GM12878 (cell line): ENCODE measurements at regions not wholly inside any gene's neighbourhood (a gene's known extent, or its start where the extent isn't known, plus 50 kb on each side); places are given as distances from the start of the nearest gene placed in this dataset.

Experiments
- ATAC-seq: fragments of 200-7000 bp; cut with Tn5 transposase; 3 replicates; pipeline ENCODE4 v1.9.1; 2020; ENCODE audit warnings: mild to moderate bottlenecking, moderate library complexity
- BruUV-seq: library from RNA; stranded (reverse); fragments of 400-500 nt; replicated peaks from 2 replicates; lab custom pipeline; 2021; lab: Mats Ljungman, UMichigan
- CTCF ChIA-PET: fragments of 300-600 bp; sonication (Branson Sonifier 250); formaldehyde crosslinking; extraction: SDS; loops from one replicate; lab custom pipeline; 2021; ENCODE audit warnings: inconsistent platforms; lab: Yijun Ruan, JAX
- POLR2A ChIA-PET: fragments of 350-600 bp; formaldehyde crosslinking; extraction: SDS; loops from one replicate; lab custom pipeline; 2021; ENCODE audit warnings: inconsistent platforms; lab: Charles Lee
- RAD21 ChIA-PET: fragments of 300-600 bp; sonication (Branson Sonifier 250); formaldehyde crosslinking; loops from one replicate; lab custom pipeline; 2023; ENCODE audit warnings: antibody characterized with exemption; ENCODE audit not compliant: unreplicated experiment; lab: Charles Lee
- SMC1A ChIA-PET: fragments of 300-600 bp; sonication (Branson Sonifier 250); formaldehyde crosslinking; loops from one replicate; lab custom pipeline; 2023; ENCODE audit not compliant: unreplicated experiment, uncharacterized antibody; lab: Charles Lee
- DNase-seq: peaks from one replicate; pipeline ENCODE4 v3.0.0-alpha.2; 2011; ENCODE audit warnings: low read depth, low spot score
- FAIRE-seq: peaks from 3 replicates; lab custom pipeline; 2011; peaks lifted over from hg19 to GRCh38; lab: Jason Lieb, UNC
- H2AFZ ChIP-seq: 2 replicates; pipeline ENCODE4 v1.6.0; 2011; ENCODE audit warnings: low read depth, low read length, control low read depth; ENCODE audit not compliant: control insufficient read depth
- H3K27ac ChIP-seq: 2 replicates; pipeline ENCODE4 v1.5.1; 2011; ENCODE audit warnings: control low read depth; ENCODE audit not compliant: control insufficient read depth, insufficient read depth
- H3K27me3 ChIP-seq, 2 experiments: replicated peaks in 1 of 2; 2 replicates each; pipeline versions ENCODE4 v1.6.0 to v1.6.1; 2011; ENCODE audit warnings: low read length in 1 of 2; ENCODE audit not compliant: control insufficient read depth in 2 of 2, insufficient read depth in 2 of 2
- H3K36me3 ChIP-seq, 2 experiments: 2 replicates each; pipeline ENCODE4 v1.5.1; 2011; ENCODE audit warnings: low read length in 1 of 2; ENCODE audit not compliant: control insufficient read depth in 2 of 2, insufficient read depth in 2 of 2
- H3K4me1 ChIP-seq: 2 replicates; pipeline ENCODE4 v1.6.1; 2011; ENCODE audit warnings: mild to moderate bottlenecking, low read length, moderate library complexity, mixed read lengths; ENCODE audit not compliant: control insufficient read depth, insufficient read depth
- H3K4me2 ChIP-seq: 2 replicates; pipeline ENCODE4 v1.6.0; 2011; ENCODE audit warnings: control low read depth; ENCODE audit not compliant: control insufficient read depth, insufficient read depth
- H3K4me3 ChIP-seq: fragments of 200-600 bp; sonication (generic); 2 replicates; pipeline ENCODE4 v1.5.1; 2016
- H3K79me2 ChIP-seq: 2 replicates; pipeline ENCODE4 v1.6.0; 2011; ENCODE audit warnings: low read length; ENCODE audit not compliant: control insufficient read depth, insufficient read depth
- H3K9ac ChIP-seq: 2 replicates; pipeline ENCODE4 v1.8.0; 2011; ENCODE audit warnings: low read length, control low read depth, mixed read lengths; ENCODE audit not compliant: control insufficient read depth, insufficient read depth
- H3K9me3 ChIP-seq: replicated peaks from 3 replicates; pipeline ENCODE4 v1.5.1; 2011; ENCODE audit warnings: mild to moderate bottlenecking, low read length; ENCODE audit not compliant: control insufficient read depth, insufficient read depth
- H4K20me1 ChIP-seq: 2 replicates; pipeline ENCODE4 v1.6.0; 2011; ENCODE audit not compliant: control insufficient read depth, insufficient read depth
- ATF3 ChIP-seq: IDR thresholded peaks from 2 replicates; pipeline ENCODE4 v1.6.1; 2011; ENCODE audit warnings: low read depth, mild to moderate bottlenecking, low read length, moderate library complexity, borderline replicate concordance; ENCODE audit errors: extremely low read depth
- CBFB ChIP-seq: IDR thresholded peaks from 2 replicates; pipeline ENCODE4 v1.6.1; 2016; ENCODE audit warnings: antibody characterized with exemption, low read depth
- CREM ChIP-seq: IDR thresholded peaks from 2 replicates; pipeline ENCODE4 v1.6.1; 2014; ENCODE audit warnings: antibody characterized with exemption, low read depth
- ETV6 ChIP-seq, 2 experiments: fragments of 450-650 bp in 1 of 2; IDR thresholded peaks in 1 of 2; conservative IDR thresholded peaks in 1 of 2; 2 replicates each; pipeline ENCODE4 v1.6.1; 2014; ENCODE audit warnings: antibody characterized with exemption in 1 of 2, borderline replicate concordance in 1 of 2, low read depth in 1 of 2, mild to moderate bottlenecking in 1 of 2, moderate library complexity in 1 of 2
- HDAC2 ChIP-seq: fragments of 200-600 bp; sonication (generic); IDR thresholded peaks from 2 replicates; pipeline ENCODE4 v1.6.1; 2017
- KAT2A ChIP-seq: conservative IDR thresholded peaks from 2 replicates; pipeline ENCODE4 v1.6.1; 2011; ENCODE audit warnings: low read depth, low read length; ENCODE audit not compliant: control insufficient read depth
- KLF5 ChIP-seq: fragments of 450-650 bp; IDR thresholded peaks from 2 replicates; pipeline ENCODE4 v1.6.1; 2014; ENCODE audit warnings: mild to moderate bottlenecking; ENCODE audit not compliant: partially characterized antibody
- MTA3 ChIP-seq: IDR thresholded peaks from 2 replicates; pipeline ENCODE4 v1.6.1; 2012; ENCODE audit warnings: low read length, inconsistent platforms, borderline replicate concordance
- NFYB ChIP-seq: IDR thresholded peaks from 2 replicates; pipeline ENCODE4 v1.6.1; 2011; ENCODE audit warnings: low read depth, mild to moderate bottlenecking, low read length, improper control_type of control experiment, moderate library complexity; ENCODE audit not compliant: insufficient read depth
- PAX8 ChIP-seq: fragments of 450-650 bp; IDR thresholded peaks from 2 replicates; pipeline ENCODE4 v1.6.1; 2017; ENCODE audit warnings: mild to moderate bottlenecking, moderate library complexity
- RBBP5 ChIP-seq: fragments of 200-600 bp; sonication (generic); conservative IDR thresholded peaks from 2 replicates; pipeline ENCODE4 v1.6.1; 2016
- RCOR1 ChIP-seq: conservative IDR thresholded peaks from 2 replicates; pipeline ENCODE4 v1.6.1; 2012; ENCODE audit warnings: low read depth, low read length, improper control_type of control experiment
- SKIL ChIP-seq: fragments of 450-650 bp; IDR thresholded peaks from 2 replicates; pipeline ENCODE4 v1.6.1; 2017; ENCODE audit warnings: mild to moderate bottlenecking, low read depth, inconsistent platforms; ENCODE audit not compliant: poor library complexity, severe bottlenecking
- SPI1 ChIP-seq: IDR thresholded peaks from 2 replicates; pipeline ENCODE4 v1.6.1; 2011; ENCODE audit warnings: low read depth, mild to moderate bottlenecking, low read length, moderate library complexity, borderline replicate concordance; ENCODE audit not compliant: insufficient read depth
- USF1 ChIP-seq: IDR thresholded peaks from 2 replicates; pipeline ENCODE4 v1.6.1; 2011; ENCODE audit warnings: borderline replicate concordance, low read depth, mild to moderate bottlenecking, moderate library complexity, mixed read lengths, low read length; ENCODE audit not compliant: insufficient read depth; ENCODE audit errors: extremely low read length
- USF2 ChIP-seq: IDR thresholded peaks from 2 replicates; pipeline ENCODE4 v1.6.1; 2011; ENCODE audit warnings: low read depth, low read length, improper control_type of control experiment, borderline replicate concordance
- WRNIP1 ChIP-seq: IDR thresholded peaks from 2 replicates; pipeline ENCODE4 v1.6.1; 2011; ENCODE audit warnings: low read depth, low read length, improper control_type of control experiment, borderline replicate concordance
- WGBS: methylation state at CpG from one replicate; pipeline ENCODE4 v1.1.6; 2016; ENCODE audit warnings: low lambda C conversion rate; ENCODE audit not compliant: insufficient replicate concordance, insufficient coverage; ENCODE audit errors: missing lambda C conversion rate; 5-methylcytosine and 5-hydroxymethylcytosine counted together
- in situ Hi-C: fragments of 300-500 bp; cut with MboI; formaldehyde crosslinking; loops from 9 replicates; pipeline ENCODE4 v1.14.3; 2018; ENCODE audit warnings: mixed read lengths
- intact Hi-C: fragments of 100-400 bp; cut with micrococcal nuclease; formaldehyde crosslinking; loops from one replicate; pipeline ENCODE4 v1.14.2; 2022; ENCODE audit not compliant: unreplicated experiment
- TF ChIP-seq, protein P1 (sequence below): fragments of 450-650 bp; IDR thresholded peaks from 2 replicates; pipeline ENCODE4 v1.6.1; 2017; ENCODE audit warnings: mild to moderate bottlenecking

DNA sequence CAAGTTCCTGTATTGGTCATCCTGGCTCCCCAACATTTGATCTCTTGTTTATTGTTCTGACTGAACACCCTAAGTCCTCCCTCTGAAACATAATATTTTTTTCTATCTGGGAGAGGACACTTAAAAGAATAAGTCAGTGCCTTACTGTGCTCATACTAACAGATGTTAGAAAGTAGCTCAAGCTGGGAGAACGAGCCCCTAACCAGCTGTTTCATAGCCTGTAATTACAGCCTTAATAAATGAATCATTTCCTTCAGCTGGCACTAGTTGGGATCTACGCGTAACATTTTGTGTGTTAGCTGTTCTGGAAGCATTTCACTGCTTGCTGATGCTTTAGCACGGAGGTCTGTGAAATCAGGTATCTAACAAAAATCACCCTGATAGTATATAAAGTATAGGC is 345.9 kb upstream of the RIOK2 start:
- in situ Hi-C loops = no loop called here
- no peak for TF ChIP-seq RBBP5
- no peak for TF ChIP-seq ATF3
- no peak for TF ChIP-seq USF2
- no peak for TF ChIP-seq MTA3
- no peak for TF ChIP-seq SPI1
- TF ChIP-seq CBFB = no peak
- TF ChIP-seq, protein P1, sequence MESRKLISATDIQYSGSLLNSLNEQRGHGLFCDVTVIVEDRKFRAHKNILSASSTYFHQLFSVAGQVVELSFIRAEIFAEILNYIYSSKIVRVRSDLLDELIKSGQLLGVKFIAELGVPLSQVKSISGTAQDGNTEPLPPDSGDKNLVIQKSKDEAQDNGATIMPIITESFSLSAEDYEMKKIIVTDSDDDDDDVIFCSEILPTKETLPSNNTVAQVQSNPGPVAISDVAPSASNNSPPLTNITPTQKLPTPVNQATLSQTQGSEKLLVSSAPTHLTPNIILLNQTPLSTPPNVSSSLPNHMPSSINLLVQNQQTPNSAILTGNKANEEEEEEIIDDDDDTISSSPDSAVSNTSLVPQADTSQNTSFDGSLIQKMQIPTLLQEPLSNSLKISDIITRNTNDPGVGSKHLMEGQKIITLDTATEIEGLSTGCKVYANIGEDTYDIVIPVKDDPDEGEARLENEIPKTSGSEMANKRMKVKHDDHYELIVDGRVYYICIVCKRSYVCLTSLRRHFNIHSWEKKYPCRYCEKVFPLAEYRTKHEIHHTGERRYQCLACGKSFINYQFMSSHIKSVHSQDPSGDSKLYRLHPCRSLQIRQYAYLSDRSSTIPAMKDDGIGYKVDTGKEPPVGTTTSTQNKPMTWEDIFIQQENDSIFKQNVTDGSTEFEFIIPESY = no peak
- TF ChIP-seq USF1 = no peak
- TF ChIP-seq KLF5 = no peak
- no peak for TF ChIP-seq SKIL
- no peak for TF ChIP-seq RCOR1
- TF ChIP-seq NFYB = no peak
- TF ChIP-seq KAT2A = no peak
- no peak for TF ChIP-seq ETV6 (conservative IDR thresholded peaks at IDR 0.05 in 1 of 2, IDR thresholded peaks at IDR 0.05 in 1 of 2; ENCODE audit: borderline replicate concordance in 1 of 2, low read depth in 1 of 2)
- no peak for TF ChIP-seq HDAC2
- TF ChIP-seq WRNIP1 = no peak
- TF ChIP-seq CREM = no peak
- no peak for TF ChIP-seq PAX8

More for the DNA sequence above, 345.9 kb upstream of the RIOK2 start:
- Histone ChIP-seq H4K20me1 (no peaks in the 10 kb centered on the region), H3K27me3 (no peaks in the 10 kb centered on the region), H3K36me3 (no peaks in the 10 kb centered on the region), H3K4me3 (no peak overlapping the region), H3K79me2 (no peaks in the 10 kb centered on the region), H2AFZ (no peak overlapping the region), H3K4me1 (no peaks in the 10 kb centered on the region), H3K9ac (no peak overlapping the region), H3K4me2 (no peak overlapping the region), H3K27ac (no peak overlapping the region), H3K9me3 (no peaks in the 10 kb centered on the region; the same call in 2 of the 3 replicates)
- BruUV-seq = no TSS peak
- no peak for ATAC-seq
- no peak for FAIRE-seq
- CTCF ChIA-PET = interaction anchor here (1.1 kb wide), 1 partner anchor 232 kb away, joined by 6 read pairs; no protein-coding TSS in a partner anchor
- RAD21 ChIA-PET = no interaction called here
- POLR2A ChIA-PET = no interaction called here
- intact Hi-C loops = no loop called here
- no peak for DNase-seq
- SMC1A ChIA-PET = interaction anchor here (0.6 to 1.3 kb wide), 6 partner anchors 16 to 1311 kb away, joined by 3 to 4 read pairs (median 3); no protein-coding TSS in a partner anchor
- WGBS = 63% methylated on average over 4 of the region's 4 CpGs
